ENCODE measurements at regions not wholly inside any gene's neighbourhood (a gene's known extent, or its start where the extent isn't known, plus 50 kb on each side); places are given as distances from the start of the nearest gene placed in this dataset.

DNA sequence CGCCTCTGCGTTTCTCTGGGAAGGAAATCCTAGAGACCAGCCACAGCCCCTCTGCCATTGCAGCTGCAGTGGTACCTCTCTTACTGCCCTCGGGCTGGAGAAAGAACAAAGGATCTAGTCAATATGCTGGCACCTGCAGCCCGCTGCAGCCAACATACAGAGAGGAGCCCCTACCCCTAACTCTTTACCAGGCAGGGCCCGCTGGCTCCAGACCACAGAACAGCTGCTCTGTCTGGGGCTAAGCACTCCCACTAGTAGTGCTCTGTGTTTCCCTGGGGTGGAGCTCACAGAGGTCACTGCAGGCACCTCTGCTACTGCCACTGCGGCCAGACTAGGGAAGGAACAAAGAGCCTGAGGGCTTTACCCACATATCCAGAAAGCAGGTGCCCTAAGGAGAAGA lies 93.8 kb upstream of the IMPG1 start:
- CTCF ChIA-PET, result no interaction called here
- no peak for DNase-seq
- no peak overlapping the region for H3K9ac ChIP-seq
- H3K27me3 ChIP-seq (ENCODE audit: insufficient read depth), result no peaks in the 10 kb centered on the region
- no peak overlapping the region for H3K27ac ChIP-seq (ENCODE audit: low read depth in 2 of 2, low read length in 1 of 2)
- no peaks in the 10 kb centered on the region for H3F3A ChIP-seq (replicated peaks; ENCODE audit: insufficient read depth)
- H3K79me2 ChIP-seq (ENCODE audit: insufficient read depth), result no peaks in the 10 kb centered on the region
- H3K36me3 ChIP-seq (replicated peaks in 1 of 2; ENCODE audit: control insufficient read depth in 1 of 2, insufficient read depth in 2 of 2, low read length in 1 of 2), result no peaks in the 10 kb centered on the region
- H2AFZ ChIP-seq (ENCODE audit: low read depth), result no peak overlapping the region
- H3K4me3 ChIP-seq (ENCODE audit: low read depth in 2 of 2, low read length in 1 of 2), result no peak overlapping the region
- H3K9me3 ChIP-seq, result no peaks in the 10 kb centered on the region
- TF ChIP-seq YY1 (IDR thresholded peaks at IDR 0.05; ENCODE audit: low read depth), result no peak
- TF ChIP-seq, protein P1, sequence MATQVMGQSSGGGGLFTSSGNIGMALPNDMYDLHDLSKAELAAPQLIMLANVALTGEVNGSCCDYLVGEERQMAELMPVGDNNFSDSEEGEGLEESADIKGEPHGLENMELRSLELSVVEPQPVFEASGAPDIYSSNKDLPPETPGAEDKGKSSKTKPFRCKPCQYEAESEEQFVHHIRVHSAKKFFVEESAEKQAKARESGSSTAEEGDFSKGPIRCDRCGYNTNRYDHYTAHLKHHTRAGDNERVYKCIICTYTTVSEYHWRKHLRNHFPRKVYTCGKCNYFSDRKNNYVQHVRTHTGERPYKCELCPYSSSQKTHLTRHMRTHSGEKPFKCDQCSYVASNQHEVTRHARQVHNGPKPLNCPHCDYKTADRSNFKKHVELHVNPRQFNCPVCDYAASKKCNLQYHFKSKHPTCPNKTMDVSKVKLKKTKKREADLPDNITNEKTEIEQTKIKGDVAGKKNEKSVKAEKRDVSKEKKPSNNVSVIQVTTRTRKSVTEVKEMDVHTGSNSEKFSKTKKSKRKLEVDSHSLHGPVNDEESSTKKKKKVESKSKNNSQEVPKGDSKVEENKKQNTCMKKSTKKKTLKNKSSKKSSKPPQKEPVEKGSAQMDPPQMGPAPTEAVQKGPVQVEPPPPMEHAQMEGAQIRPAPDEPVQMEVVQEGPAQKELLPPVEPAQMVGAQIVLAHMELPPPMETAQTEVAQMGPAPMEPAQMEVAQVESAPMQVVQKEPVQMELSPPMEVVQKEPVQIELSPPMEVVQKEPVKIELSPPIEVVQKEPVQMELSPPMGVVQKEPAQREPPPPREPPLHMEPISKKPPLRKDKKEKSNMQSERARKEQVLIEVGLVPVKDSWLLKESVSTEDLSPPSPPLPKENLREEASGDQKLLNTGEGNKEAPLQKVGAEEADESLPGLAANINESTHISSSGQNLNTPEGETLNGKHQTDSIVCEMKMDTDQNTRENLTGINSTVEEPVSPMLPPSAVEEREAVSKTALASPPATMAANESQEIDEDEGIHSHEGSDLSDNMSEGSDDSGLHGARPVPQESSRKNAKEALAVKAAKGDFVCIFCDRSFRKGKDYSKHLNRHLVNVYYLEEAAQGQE (IDR thresholded peaks at IDR 0.05; ENCODE audit: low read depth, low read length), result no peak
- TF ChIP-seq, protein P2, sequence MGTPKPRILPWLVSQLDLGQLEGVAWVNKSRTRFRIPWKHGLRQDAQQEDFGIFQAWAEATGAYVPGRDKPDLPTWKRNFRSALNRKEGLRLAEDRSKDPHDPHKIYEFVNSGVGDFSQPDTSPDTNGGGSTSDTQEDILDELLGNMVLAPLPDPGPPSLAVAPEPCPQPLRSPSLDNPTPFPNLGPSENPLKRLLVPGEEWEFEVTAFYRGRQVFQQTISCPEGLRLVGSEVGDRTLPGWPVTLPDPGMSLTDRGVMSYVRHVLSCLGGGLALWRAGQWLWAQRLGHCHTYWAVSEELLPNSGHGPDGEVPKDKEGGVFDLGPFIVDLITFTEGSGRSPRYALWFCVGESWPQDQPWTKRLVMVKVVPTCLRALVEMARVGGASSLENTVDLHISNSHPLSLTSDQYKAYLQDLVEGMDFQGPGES (IDR thresholded peaks at IDR 0.05; ENCODE audit: low read depth, low read length), result no peak
- no peak for TF ChIP-seq SMC3 (IDR thresholded peaks at IDR 0.05; ENCODE audit: low read depth, low read length)
- TF ChIP-seq FOSL2 (IDR thresholded peaks at IDR 0.05; ENCODE audit: borderline replicate concordance, low read depth), result no peak
- TF ChIP-seq MXI1 (IDR thresholded peaks at IDR 0.05; ENCODE audit: low read depth, low read length), result no peak
- TF ChIP-seq, protein P3, sequence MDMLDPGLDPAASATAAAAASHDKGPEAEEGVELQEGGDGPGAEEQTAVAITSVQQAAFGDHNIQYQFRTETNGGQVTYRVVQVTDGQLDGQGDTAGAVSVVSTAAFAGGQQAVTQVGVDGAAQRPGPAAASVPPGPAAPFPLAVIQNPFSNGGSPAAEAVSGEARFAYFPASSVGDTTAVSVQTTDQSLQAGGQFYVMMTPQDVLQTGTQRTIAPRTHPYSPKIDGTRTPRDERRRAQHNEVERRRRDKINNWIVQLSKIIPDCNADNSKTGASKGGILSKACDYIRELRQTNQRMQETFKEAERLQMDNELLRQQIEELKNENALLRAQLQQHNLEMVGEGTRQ (IDR thresholded peaks at IDR 0.05; ENCODE audit: borderline replicate concordance, low read depth, low read length), result no peak
- TF ChIP-seq POLR2AphosphoS5 (IDR thresholded peaks at IDR 0.05; ENCODE audit: low read depth, low read length), result no peak
- TF ChIP-seq NFIC (IDR thresholded peaks at IDR 0.05; ENCODE audit: borderline replicate concordance), result no peak
- no peak for TF ChIP-seq RAD21 (IDR thresholded peaks at IDR 0.05; ENCODE audit: low read length)
- no peak for TF ChIP-seq SIN3A (IDR thresholded peaks at IDR 0.05; ENCODE audit: borderline replicate concordance, low read depth, low read length)
- TF ChIP-seq GATA2 (CRISPR knock-in tag; IDR thresholded peaks at IDR 0.05), result no peak
- no peak for TF ChIP-seq RXRA (IDR thresholded peaks at IDR 0.05; ENCODE audit: borderline replicate concordance, low read depth)
- no peak for TF ChIP-seq EZH2phosphoT487 (IDR thresholded peaks at IDR 0.05; ENCODE audit: borderline replicate concordance, low read depth)
- no peak for TF ChIP-seq MEF2A (IDR thresholded peaks at IDR 0.05; ENCODE audit: borderline replicate concordance, low read depth)
- no peak overlapping the region for H3K4me2 ChIP-seq
- no peaks in the 10 kb centered on the region for H4K20me1 ChIP-seq (ENCODE audit: insufficient read depth)
- H3K9me2 ChIP-seq, result no peaks in the 10 kb centered on the region
- WGBS (ENCODE audit: low lambda C conversion rate), result 0% methylated on average over 4 of the region's 6 CpGs
- H3K4me1 ChIP-seq (ENCODE audit: control insufficient read depth in 1 of 2, insufficient read depth in 2 of 2, low read depth in 1 of 2, low read length in 1 of 2), result no peaks in the 10 kb centered on the region
- POLR2A ChIA-PET, result no interaction called here

All from SK-N-SH (cell line).